NCI-H2029 (cell line): ENCODE measurements at regions not wholly inside any gene's neighbourhood (a gene's known extent, or its start where the extent isn't known, plus 50 kb on each side); places are given as distances from the start of the nearest gene placed in this dataset.

Experiments
- DNase-seq: peaks from one replicate; lab custom pipeline; 2025; lab: John Stamatoyannopoulos, UW

- no peak for DNase-seq
Observed at GRCh38 chr5:125750861-125751186, 672.4 kb upstream of the GRAMD2B start.

GRCh38 chr5:125756456-125756855 is 666.8 kb upstream of the GRAMD2B start:
- DNase-seq = no peak

GRCh38 chr5:125766706-125767105 is 656.5 kb upstream of the GRAMD2B start:
- DNase-seq = no peak

GRCh38 chr5:125775896-125776295 is 647.3 kb upstream of the GRAMD2B start:
- no peak for DNase-seq

- no peak for DNase-seq
Observed at GRCh38 chr5:125776656-125777139, 646.5 kb upstream of the GRAMD2B start.

GRCh38 chr5:125778791-125779190 is 644.4 kb upstream of the GRAMD2B start:
- DNase-seq = no peak

- no peak for DNase-seq
Observed at GRCh38 chr5:125785407-125785806, 637.8 kb upstream of the GRAMD2B start.

GRCh38 chr5:125786021-125786420 is 637.2 kb upstream of the GRAMD2B start:
- DNase-seq = no peak

- no peak for DNase-seq
Observed at GRCh38 chr5:125793470-125793869, 629.7 kb upstream of the GRAMD2B start.

GRCh38 chr5:125794922-125795321 is 628.3 kb upstream of the GRAMD2B start:
- DNase-seq = no peak

- no peak for DNase-seq
Observed at GRCh38 chr5:125798307-125798706, 624.9 kb upstream of the GRAMD2B start.

- DNase-seq = no peak
Observed at GRCh38 chr5:125812651-125813050, 610.6 kb upstream of the GRAMD2B start.

GRCh38 chr5:125813221-125813974 is 609.8 kb upstream of the GRAMD2B start:
- no peak for DNase-seq

GRCh38 chr5:125814119-125814518 is 609.1 kb upstream of the GRAMD2B start:
- no peak for DNase-seq

GRCh38 chr5:125823572-125823971 is 599.6 kb upstream of the GRAMD2B start:
- DNase-seq = no peak

- no peak for DNase-seq
Observed at GRCh38 chr5:125826214-125826613, 597.0 kb upstream of the GRAMD2B start.

- DNase-seq = no peak
Observed at GRCh38 chr5:125829349-125829748, 593.9 kb upstream of the GRAMD2B start.

- no peak for DNase-seq
Observed at GRCh38 chr5:125833398-125833797, 589.8 kb upstream of the GRAMD2B start.

- no peak for DNase-seq
Observed at GRCh38 chr5:125834438-125835115, 588.6 kb upstream of the GRAMD2B start.

GRCh38 chr5:125835293-125836172 is 587.7 kb upstream of the GRAMD2B start:
- DNase-seq = no peak

- DNase-seq = no peak
Observed at GRCh38 chr5:125836256-125836655, 587.0 kb upstream of the GRAMD2B start.

- DNase-seq = no peak
Observed at GRCh38 chr5:125837866-125838265, 585.3 kb upstream of the GRAMD2B start.

- no peak for DNase-seq
Observed at GRCh38 chr5:125847561-125847960, 575.6 kb upstream of the GRAMD2B start.
